HG03175 (cell line): ENCODE measurements at regions not wholly inside any gene's neighbourhood (a gene's known extent, or its start where the extent isn't known, plus 50 kb on each side); places are given as distances from the start of the nearest gene placed in this dataset.
A peak's percentile ranks its signal among the peaks of the same experiment; 100 is the strongest.
"Not testable (repeated sequence)": the region's sequence is repeated elsewhere in the genome, so short reads cannot be mapped to it uniquely, and the experiment has no call there.

Experiments
- ATAC-seq: cut with Tn5 transposase; IDR thresholded peaks from one replicate; pipeline ENCODE4 v1.9.1; 2021; ENCODE audit warnings: mild to moderate bottlenecking, moderate library complexity; ENCODE audit not compliant: unreplicated experiment

- no peak for ATAC-seq
These were observed 207.7 kb downstream of the RAP2B start for GRCh38 chr3:153369561-153370374.

DNA sequence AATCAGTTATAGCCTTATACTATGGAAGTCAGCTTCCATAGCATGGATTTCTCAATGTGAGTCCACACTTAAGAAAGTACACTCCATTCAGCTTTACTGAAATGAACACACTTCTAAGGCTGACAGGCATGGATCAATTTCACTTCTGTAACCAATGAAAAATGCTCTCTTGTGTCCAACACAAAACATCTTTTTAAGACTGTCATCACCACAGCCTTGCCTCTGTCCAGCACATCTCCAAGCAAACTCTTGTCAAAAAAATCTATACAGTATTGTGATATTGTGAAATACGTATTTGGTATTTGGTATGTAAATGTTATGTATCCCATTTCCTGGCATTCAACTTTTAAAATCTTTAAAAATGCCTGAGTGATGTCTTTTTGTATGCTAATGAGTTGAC is 208.7 kb downstream of the RAP2B start:
- ATAC-seq: no peak

GRCh38 chr3:153372326-153372725 is 210.3 kb downstream of the RAP2B start:
- no peak for ATAC-seq

DNA sequence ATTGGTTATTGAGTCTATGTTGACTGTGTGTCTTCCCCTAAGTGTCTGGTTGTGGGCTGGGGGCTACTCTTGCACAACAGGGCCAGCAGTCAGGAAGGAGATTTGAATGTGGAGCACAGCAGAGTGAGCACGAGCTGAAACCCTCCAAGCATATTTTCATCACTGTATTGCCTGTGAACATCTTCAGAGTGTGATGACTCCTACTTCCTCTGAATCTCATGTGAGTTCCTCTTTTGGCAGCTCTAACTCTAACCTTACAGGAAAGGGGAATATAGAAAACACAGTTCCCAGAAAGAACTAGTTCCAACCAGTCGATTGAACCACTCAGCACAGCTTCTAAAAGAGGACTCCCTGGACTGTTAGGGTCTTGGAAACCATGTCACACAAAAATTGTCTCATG is 211.6 kb downstream of the RAP2B start:
- ATAC-seq: peak; percentile 58

DNA sequence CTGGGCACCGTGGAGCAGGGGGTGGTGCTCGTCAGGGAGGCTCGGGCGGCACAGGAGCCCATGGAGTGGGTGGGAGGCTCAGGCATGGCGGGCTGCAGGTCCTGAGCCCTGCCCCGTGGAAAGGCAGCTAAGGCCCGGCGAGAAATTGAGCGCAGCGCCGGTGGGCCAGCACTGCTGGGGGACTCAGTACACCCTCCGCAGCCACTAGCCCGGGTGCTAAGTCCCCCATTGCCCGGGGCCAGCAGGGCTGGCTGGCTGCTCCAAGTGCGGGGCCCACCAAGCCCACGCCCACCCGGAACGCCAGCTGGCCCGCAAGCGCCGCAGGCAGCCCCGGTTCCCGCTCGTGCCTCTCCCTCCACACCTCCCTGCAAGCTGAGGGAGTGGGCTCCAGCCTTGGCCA is 216.3 kb downstream of the RAP2B start:
- ATAC-seq: not testable (repeated sequence)

GRCh38 chr3:153379516-153379915 is 217.5 kb downstream of the RAP2B start:
- ATAC-seq: no peak

DNA sequence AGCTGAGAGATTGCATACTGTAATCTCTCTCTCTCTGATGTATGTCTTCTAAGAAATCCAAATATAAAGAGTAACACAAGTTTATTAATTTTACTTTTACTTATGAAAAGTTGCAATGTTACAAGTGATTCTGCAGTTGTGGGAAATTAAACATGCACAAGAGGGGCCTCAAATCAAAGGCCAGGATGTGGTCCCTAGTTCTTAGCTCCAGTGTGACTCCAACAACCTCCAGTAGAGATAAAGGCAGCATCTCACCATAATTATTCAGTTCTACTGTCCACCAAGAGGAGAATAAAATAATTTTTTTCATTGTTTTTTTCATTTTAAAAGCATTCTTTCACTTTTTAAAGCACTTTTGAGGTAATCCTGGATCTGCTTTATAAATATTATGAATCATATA is 223.3 kb downstream of the RAP2B start:
- no peak for ATAC-seq

GRCh38 chr3:153392363-153392762 is 230.3 kb downstream of the RAP2B start:
- ATAC-seq: no peak

- no peak for ATAC-seq
These were observed 232.0 kb downstream of the RAP2B start for GRCh38 chr3:153394017-153394416.

DNA sequence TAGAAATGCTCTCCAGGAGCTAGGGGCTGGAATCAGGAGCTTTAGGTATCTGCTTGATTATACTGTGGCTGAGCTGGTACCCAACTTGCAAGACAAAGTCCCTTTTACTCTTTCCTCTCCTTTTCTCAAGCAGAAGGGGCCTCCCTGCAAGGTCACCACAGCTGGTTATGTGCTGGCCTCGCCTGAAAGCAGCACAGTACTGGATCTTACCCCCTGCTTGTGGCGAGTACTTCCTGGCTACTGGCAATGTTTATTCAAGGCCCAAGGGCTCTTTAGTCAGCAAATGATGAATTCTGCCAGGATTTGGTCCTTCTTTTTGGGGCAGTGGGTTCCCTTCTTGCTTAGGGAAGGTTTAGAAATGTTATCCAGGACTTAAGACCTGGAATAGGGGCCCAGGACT is 234.6 kb downstream of the RAP2B start:
- no peak for ATAC-seq

GRCh38 chr3:153397794-153398193 is 235.8 kb downstream of the RAP2B start:
- no peak for ATAC-seq

DNA sequence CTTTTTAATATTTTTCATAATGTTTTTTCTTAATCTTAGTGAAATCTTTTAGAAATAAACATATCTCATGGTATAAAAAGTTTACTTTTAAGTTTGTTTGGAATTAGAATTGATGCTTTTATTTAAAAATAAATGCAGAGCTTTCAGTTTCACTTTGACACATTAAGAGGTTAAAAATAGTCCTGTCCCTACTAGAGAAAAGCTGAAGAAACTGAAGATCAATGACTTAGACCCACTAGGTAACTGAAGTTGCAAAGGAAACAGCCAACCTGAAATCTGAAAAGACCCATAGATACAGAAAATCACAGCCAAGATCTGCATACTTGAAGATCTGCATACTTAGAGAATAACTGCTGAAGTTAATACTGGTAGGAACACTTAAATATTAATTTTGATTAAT is 237.6 kb downstream of the RAP2B start:
- ATAC-seq: peak; percentile 85

DNA sequence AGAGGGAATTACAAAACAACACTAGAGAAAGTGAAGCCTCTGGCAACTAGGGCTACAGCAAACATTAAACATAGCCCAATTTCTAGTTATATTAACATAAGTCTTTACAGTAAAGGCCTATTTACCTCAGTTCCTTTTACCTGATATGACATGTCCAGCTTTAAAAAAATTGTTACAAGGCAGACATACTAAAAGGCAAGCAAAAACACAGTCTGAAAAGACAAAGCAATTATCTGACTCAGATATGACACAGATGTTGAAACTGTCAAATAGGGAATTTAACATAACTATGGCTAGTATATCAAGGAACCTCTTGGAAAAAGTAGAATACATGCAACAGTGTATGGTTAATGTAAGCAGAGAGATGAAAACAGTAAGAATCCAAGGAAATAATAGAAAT is 238.6 kb downstream of the RAP2B start:
- ATAC-seq: no peak

DNA sequence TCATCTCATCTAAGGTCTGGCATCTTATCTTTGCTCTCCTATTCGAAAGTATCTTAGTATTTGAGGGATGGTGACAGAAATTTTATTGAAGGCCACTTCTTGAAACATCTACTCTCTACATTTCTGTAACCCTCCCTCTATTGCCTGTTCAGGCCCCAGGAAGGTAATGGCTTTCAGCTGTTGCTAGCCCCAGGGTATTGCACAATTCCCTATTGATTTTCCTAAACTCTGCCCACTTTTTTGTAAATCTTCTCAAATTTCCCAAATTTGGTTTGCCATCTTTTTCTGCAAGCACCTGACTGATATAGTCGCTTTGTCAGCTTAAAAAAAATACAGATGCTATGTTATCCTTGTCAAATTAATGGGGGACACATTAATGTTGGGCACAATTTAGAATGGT is 242.1 kb downstream of the RAP2B start:
- no peak for ATAC-seq

- ATAC-seq: not testable (repeated sequence)
These were observed 243.3 kb downstream of the RAP2B start for GRCh38 chr3:153405320-153405719.

DNA sequence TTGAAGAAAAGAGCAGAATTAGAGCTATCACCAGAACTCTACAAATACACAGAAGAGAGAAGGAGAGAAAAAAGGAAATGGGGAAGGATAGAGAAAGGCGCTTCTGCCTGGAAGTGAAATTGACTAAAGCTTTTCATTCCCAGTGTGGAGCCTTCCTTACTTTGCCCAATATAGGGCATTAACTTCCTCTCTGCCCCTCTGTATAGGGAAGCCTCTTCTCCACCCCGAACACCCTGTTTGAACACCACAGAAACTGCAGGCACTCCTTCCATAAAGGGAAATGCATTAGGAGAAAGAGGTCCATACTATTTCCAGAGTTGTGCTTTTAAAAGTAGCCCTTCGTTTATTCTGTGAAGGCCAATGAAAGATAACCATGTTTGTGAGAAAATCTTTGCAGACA is 248.5 kb downstream of the RAP2B start:
- ATAC-seq: no peak

DNA sequence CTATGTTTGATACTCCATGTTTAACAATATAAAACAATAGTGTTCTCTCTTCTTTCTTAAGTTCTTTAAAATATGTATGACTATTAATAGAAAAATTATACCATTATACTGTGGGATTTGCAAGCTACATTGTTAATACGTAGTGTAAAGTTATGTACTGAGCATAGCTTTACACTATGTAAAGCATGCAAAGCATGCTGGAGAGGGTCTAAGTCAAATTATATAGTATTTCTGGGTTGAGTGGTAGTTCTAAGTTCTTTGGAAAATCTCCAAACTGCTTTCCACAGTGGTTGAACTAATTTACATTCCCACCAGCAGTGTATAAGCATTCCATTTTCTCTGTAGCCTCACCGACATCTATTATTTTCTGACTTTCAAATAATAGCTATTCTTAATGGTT is 253.0 kb downstream of the RAP2B start:
- ATAC-seq: no peak

DNA sequence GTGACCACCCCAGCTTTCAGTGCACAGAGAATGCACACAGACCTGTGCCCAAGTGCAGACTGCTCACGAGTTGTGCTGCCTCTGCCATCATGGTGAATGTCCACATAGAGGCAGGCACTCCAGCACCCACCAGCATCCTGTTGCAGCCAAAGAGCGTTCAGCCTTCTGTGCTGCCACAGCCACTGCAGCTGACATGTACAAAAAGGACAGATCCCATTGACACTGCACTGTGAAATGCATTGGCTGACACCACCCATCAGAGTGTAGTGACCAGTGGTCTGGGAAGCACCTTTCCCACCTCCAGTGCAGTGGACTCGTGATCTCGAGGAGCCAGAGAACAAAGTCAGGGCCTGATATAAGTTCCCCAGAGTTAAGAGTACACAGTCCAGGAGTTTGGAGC is 260.3 kb downstream of the RAP2B start:
- ATAC-seq: no peak

- not testable (repeated sequence) for ATAC-seq
These were observed 261.8 kb downstream of the RAP2B start for GRCh38 chr3:153423820-153424219.

GRCh38 chr3:153426344-153426743 is 264.3 kb downstream of the RAP2B start:
- ATAC-seq: no peak

GRCh38 chr3:153426803-153427202 is 264.8 kb downstream of the RAP2B start:
- no peak for ATAC-seq

GRCh38 chr3:153429821-153430220 is 267.8 kb downstream of the RAP2B start:
- no peak for ATAC-seq

GRCh38 chr3:153431076-153431475 is 269.1 kb downstream of the RAP2B start:
- no peak for ATAC-seq
